Neuronal stem cell (in vitro differentiated cells): ENCODE measurements at regions not wholly inside any gene's neighbourhood (a gene's known extent, or its start where the extent isn't known, plus 50 kb on each side); places are given as distances from the start of the nearest gene placed in this dataset.
A peak's percentile ranks its signal among the peaks of the same experiment; 100 is the strongest.

Experiments used
- DNase-seq: peaks from one replicate; pipeline ENCODE4 v3.0.0-alpha.2; 2013; ENCODE audit warnings: low spot score
- H2AFZ ChIP-seq: one replicate; pipeline ENCODE4 v1.6.1; 2013; ENCODE audit warnings: mild to moderate bottlenecking, low read length, inconsistent platforms
- H2AK5ac ChIP-seq: 2 replicates; pipeline ENCODE4 v1.6.1; 2013; ENCODE audit warnings: low read depth, mild to moderate bottlenecking, inconsistent platforms, low read length, moderate library complexity, mixed read lengths
- H2BK120ac ChIP-seq: 2 replicates; pipeline ENCODE4 v1.6.1; 2013; ENCODE audit warnings: low read depth, mild to moderate bottlenecking, inconsistent platforms, low read length, moderate library complexity, mixed read lengths
- H2BK12ac ChIP-seq: one replicate; pipeline ENCODE4 v1.6.1; 2013; ENCODE audit warnings: low read length, inconsistent platforms
- H2BK15ac ChIP-seq: 2 replicates; pipeline ENCODE4 v1.6.1; 2013; ENCODE audit warnings: mild to moderate bottlenecking, low read length, inconsistent platforms, mixed read lengths
- H2BK5ac ChIP-seq: one replicate; pipeline ENCODE4 v1.6.1; 2013; ENCODE audit warnings: inconsistent platforms, mild to moderate bottlenecking, low read length, moderate library complexity
- H3K14ac ChIP-seq: one replicate; pipeline ENCODE4 v1.6.1; 2013; ENCODE audit warnings: low read length, inconsistent platforms
- H3K18ac ChIP-seq: 2 replicates; pipeline ENCODE4 v1.6.1; 2013; ENCODE audit warnings: low read length, inconsistent platforms
- H3K23ac ChIP-seq: 2 replicates; pipeline ENCODE4 v1.6.1; 2013; ENCODE audit warnings: low read depth, mild to moderate bottlenecking, mixed read lengths, low read length, inconsistent platforms; ENCODE audit not compliant: poor library complexity
- H3K27ac ChIP-seq: replicated peaks from 3 replicates; pipeline ENCODE4 v1.5.1; 2013; ENCODE audit warnings: low read length, inconsistent platforms
- H3K27me3 ChIP-seq, 3 experiments: 2 replicates each; pipeline ENCODE4 v1.6.1; 2013; ENCODE audit warnings: low read length in 3 of 3, mild to moderate bottlenecking in 2 of 3, inconsistent platforms in 1 of 3, low read depth in 1 of 3, mixed read lengths in 1 of 3, moderate library complexity in 1 of 3; ENCODE audit not compliant: control insufficient read depth in 3 of 3, insufficient read depth in 3 of 3
- H3K36me3 ChIP-seq, 2 donors: replicated peaks in 1 of 2; 2 replicates each; pipeline ENCODE4 v1.6.1; 2013; ENCODE audit warnings: low read length in 2 of 2; ENCODE audit not compliant: control insufficient read depth in 2 of 2, insufficient read depth in 2 of 2
- H3K4ac ChIP-seq: 2 replicates; pipeline ENCODE4 v1.6.1; 2013; ENCODE audit warnings: inconsistent platforms, mild to moderate bottlenecking, low read length, moderate library complexity
- H3K4me1 ChIP-seq, 2 donors: 1 replicate in 1 of 2; 2 replicates in 1 of 2; pipeline ENCODE4 v1.6.1; 2013; ENCODE audit warnings: low read length in 2 of 2, low read depth in 1 of 2; ENCODE audit not compliant: control insufficient read depth in 2 of 2, insufficient read depth in 1 of 2
- H3K4me2 ChIP-seq: one replicate; pipeline ENCODE4 v1.6.1; 2013; ENCODE audit warnings: mild to moderate bottlenecking, low read length, inconsistent platforms; ENCODE audit not compliant: insufficient read depth, poor library complexity, severe bottlenecking
- H3K4me3 ChIP-seq, 2 donors: 2 replicates each; pipeline ENCODE4 v1.5.1; 2013; ENCODE audit warnings: low read length in 2 of 2, mild to moderate bottlenecking in 2 of 2, inconsistent platforms in 1 of 2, moderate library complexity in 1 of 2
- H3K79me1 ChIP-seq: one replicate; pipeline ENCODE4 v1.6.1; 2013; ENCODE audit warnings: low read depth, mild to moderate bottlenecking, inconsistent platforms, low read length, moderate library complexity
- H3K9ac ChIP-seq: one replicate; pipeline ENCODE4 v1.6.1; 2013; ENCODE audit warnings: mild to moderate bottlenecking, low read depth, low read length, inconsistent platforms; ENCODE audit not compliant: poor library complexity
- H3K9me3 ChIP-seq, 2 donors: replicated peaks in 1 of 2; 2 replicates each; pipeline versions ENCODE3 to v1.6.1; 2013; ENCODE audit warnings: low read length in 2 of 2, mild to moderate bottlenecking in 2 of 2, inconsistent platforms in 1 of 2, low read depth in 1 of 2, mixed read lengths in 1 of 2, moderate library complexity in 1 of 2; ENCODE audit not compliant: control insufficient read depth in 2 of 2, insufficient read depth in 1 of 2
- H4K8ac ChIP-seq: one replicate; pipeline ENCODE4 v1.6.1; 2013; ENCODE audit warnings: low read depth, mild to moderate bottlenecking, inconsistent platforms, low read length, moderate library complexity
- H4K91ac ChIP-seq: one replicate; pipeline ENCODE4 v1.6.1; 2013; ENCODE audit warnings: low read length, low read depth, mild to moderate bottlenecking, inconsistent platforms; ENCODE audit not compliant: poor library complexity
- WGBS, 2 donors: extraction: QIAGEN DNeasy Blood & Tissue Kit; methylation state at CpG; one replicate each; pipeline ENCODE4 v1.1.7; 2013; ENCODE audit warnings: missing lambda C conversion rate in 2 of 2, mixed read lengths in 1 of 2; ENCODE audit not compliant: insufficient read length in 2 of 2, insufficient replicate concordance in 1 of 2; ENCODE audit errors: extremely low coverage in 2 of 2; 5-methylcytosine and 5-hydroxymethylcytosine counted together

DNA sequence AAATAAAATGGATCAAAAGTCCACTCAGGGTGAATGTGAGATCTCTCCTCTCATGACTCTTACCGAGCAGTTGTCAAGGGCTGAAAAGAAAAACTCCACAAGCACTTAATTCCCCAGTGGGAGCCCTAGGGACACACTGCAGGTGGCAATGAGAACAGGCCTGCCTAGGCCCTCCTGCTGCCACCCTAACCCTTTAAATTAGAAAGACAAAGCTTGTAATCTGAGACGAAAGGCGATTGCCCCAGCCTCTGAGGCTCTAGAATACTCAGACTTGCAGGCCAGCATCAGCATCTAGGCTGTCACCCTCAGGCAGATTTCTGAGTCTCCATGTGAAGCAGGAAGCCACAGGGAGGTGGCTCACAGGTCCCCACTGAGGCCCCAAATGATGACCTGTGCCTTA, 457.0 kb upstream of the MYT1L start:
- Histone ChIP-seq H2AK5ac (no peak overlapping the region), H3K4ac (no peak overlapping the region), H3K18ac (no peak overlapping the region), H2BK15ac (no peak overlapping the region), H3K79me1 (no peaks in the 10 kb centered on the region), H3K4me1 (peaks cover 0 to 12% of the 10 kb centered on the region in 2 donors), H3K4me2 (no peak overlapping the region), H3K27me3 (no peaks in the 10 kb centered on the region), H3K36me3 (no peaks in the 10 kb centered on the region), H2BK12ac (no peak overlapping the region), H4K91ac (no peak overlapping the region), H2BK5ac (peak overlapping the region; percentile 30), H2AFZ (no peak overlapping the region), H2BK120ac (no peak overlapping the region), H3K9ac (no peak overlapping the region), H3K9me3 (no peaks in the 10 kb centered on the region), H3K14ac (no peak overlapping the region), H4K8ac (no peak overlapping the region), H3K27ac (peak overlapping the region; percentile 36), H3K23ac (no peak overlapping the region), H3K4me3 (no peak overlapping the region)
- no CpG with 5 or more reads among the region's 3 CpGs for WGBS, 2 donors
- peak; percentile 11 for DNase-seq

DNA sequence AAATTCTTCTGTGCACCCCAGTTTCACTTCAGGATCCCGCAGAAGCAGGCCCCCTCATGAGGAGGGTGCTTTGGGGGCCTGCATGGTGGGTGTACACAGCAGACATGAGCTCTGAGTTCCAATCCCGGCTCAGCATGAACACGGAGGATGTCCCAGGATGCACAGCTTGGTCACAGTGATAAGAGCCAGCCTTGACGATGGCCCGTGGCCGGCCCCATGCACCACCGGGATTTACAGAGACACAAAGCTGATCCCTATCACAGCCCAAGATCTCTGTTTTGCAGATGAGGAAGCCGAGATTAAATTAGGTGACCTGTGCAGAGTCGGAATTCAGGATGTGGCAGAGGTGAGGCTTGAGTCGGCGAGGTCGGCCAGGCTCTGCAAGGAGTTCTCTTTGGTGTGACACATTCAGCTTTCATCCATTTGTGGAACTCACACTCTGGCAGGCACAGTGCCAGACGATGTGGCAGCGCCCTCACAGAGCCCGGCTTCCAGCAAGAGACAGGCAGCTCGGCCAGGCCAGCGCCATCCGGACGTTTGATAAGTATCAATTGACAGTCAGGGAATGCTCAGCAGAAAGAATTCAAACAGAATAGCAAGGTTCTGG, 456.3 kb upstream of the MYT1L start:
- peaks cover 0 to 12% of the 10 kb centered on the region in 2 donors for H3K4me1 ChIP-seq
- H4K91ac ChIP-seq = no peak overlapping the region
- H3K9ac ChIP-seq = no peak overlapping the region
- no peak overlapping the region for H3K23ac ChIP-seq
- peak overlapping the region; percentile 74 for H2BK15ac ChIP-seq
- no peaks in the 10 kb centered on the region for H3K27me3 ChIP-seq
- no peak overlapping the region for H2BK120ac ChIP-seq
- no peaks in the 10 kb centered on the region for H3K36me3 ChIP-seq
- no peak overlapping the region for H4K8ac ChIP-seq
- H3K79me1 ChIP-seq = no peaks in the 10 kb centered on the region
- no peak overlapping the region for H3K4ac ChIP-seq
- peak overlapping the region; percentile 91 for H3K18ac ChIP-seq
- H3K4me2 ChIP-seq = no peak overlapping the region
- H3K4me3 ChIP-seq = peak overlapping the region in 1 of 2 donors; percentile 28
- peak overlapping the region; percentile 79 for H2AK5ac ChIP-seq
- H2AFZ ChIP-seq = no peak overlapping the region
- H3K14ac ChIP-seq = no peak overlapping the region
- H3K27ac ChIP-seq = no peak overlapping the region
- H2BK12ac ChIP-seq = no peak overlapping the region
- WGBS, 2 donors = no CpG with 5 or more reads among the region's 19 CpGs
- DNase-seq = no peak
- no peaks in the 10 kb centered on the region for H3K9me3 ChIP-seq
- H2BK5ac ChIP-seq = peak overlapping the region; percentile 30

- no peak overlapping the region for H2BK5ac ChIP-seq
- no CpG with 5 or more reads among the region's 9 CpGs for WGBS, 2 donors
Observed at GRCh38 chr2:2782007-2782406, 450.9 kb upstream of the MYT1L start.

DNA sequence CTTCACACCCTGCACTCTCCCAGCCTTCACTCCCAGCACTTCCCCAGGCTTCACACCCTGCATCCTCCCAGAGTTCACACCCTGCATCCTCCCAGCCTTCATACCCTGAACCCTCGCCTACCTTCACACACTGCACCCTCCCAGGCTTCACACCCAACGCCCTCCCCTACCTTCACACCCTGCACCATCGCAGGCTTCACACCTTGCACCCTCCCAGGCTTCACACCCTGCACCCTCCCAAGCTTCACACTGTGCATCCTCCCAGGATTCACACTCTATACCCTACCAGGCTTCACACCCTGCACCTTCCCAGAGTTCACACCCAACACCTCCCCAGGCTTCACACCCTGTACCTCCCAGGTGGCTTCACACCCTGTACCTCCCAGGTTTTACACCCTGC, 448.7 kb upstream of the MYT1L start:
- H2BK5ac ChIP-seq = no peak overlapping the region
- no peak overlapping the region for H4K8ac ChIP-seq
- H3K27me3 ChIP-seq = no peaks in the 10 kb centered on the region
- no peak overlapping the region for H2BK12ac ChIP-seq
- no peak overlapping the region for H4K91ac ChIP-seq
- no peak overlapping the region for H3K23ac ChIP-seq
- no peak overlapping the region for H2BK15ac ChIP-seq
- H3K4ac ChIP-seq = no peak overlapping the region
- H3K4me3 ChIP-seq = peak overlapping the region in 1 of 2 donors; percentile 36
- H3K27ac ChIP-seq = no peak overlapping the region
- H3K9ac ChIP-seq = no peak overlapping the region
- no peaks in the 10 kb centered on the region for H3K4me1 ChIP-seq
- DNase-seq = no peak
- peaks cover 0 to 6% of the 10 kb centered on the region in 2 donors for H3K9me3 ChIP-seq
- no peak overlapping the region for H2BK120ac ChIP-seq
- H3K36me3 ChIP-seq = no peaks in the 10 kb centered on the region
- H2AFZ ChIP-seq = no peak overlapping the region
- no peak overlapping the region for H3K18ac ChIP-seq
- no peaks in the 10 kb centered on the region for H3K79me1 ChIP-seq
- peak overlapping the region; percentile 34 for H2AK5ac ChIP-seq
- H3K4me2 ChIP-seq = no peak overlapping the region
- H3K14ac ChIP-seq = peak overlapping the region; percentile 23
- no CpG with 5 or more reads among the region's 3 CpGs for WGBS, 2 donors

More at GRCh38 chr2:2782007-2782406, 450.9 kb upstream of the MYT1L start:
- Histone ChIP-seq H3K4me3 (no peak overlapping the region), H2AFZ (no peak overlapping the region), H3K36me3 (no peaks in the 10 kb centered on the region), H4K8ac (no peak overlapping the region), H3K4me2 (no peak overlapping the region), H3K9ac (no peak overlapping the region), H3K14ac (no peak overlapping the region), H3K4me1 (no peaks in the 10 kb centered on the region), H3K23ac (no peak overlapping the region), H3K9me3 (peaks cover 0 to 6% of the 10 kb centered on the region in 2 donors), H2BK15ac (no peak overlapping the region), H2AK5ac (no peak overlapping the region), H3K27ac (no peak overlapping the region), H3K79me1 (no peaks in the 10 kb centered on the region), H3K27me3 (no peaks in the 10 kb centered on the region), H3K18ac (peak overlapping the region; percentile 41), H2BK120ac (no peak overlapping the region), H2BK12ac (no peak overlapping the region), H4K91ac (no peak overlapping the region), H3K4ac (no peak overlapping the region)
- DNase-seq = no peak
